GM18520 (cell line): ENCODE measurements at regions not wholly inside any gene's neighbourhood (a gene's known extent, or its start where the extent isn't known, plus 50 kb on each side); places are given as distances from the start of the nearest gene placed in this dataset.
"Not testable (repeated sequence)": the region's sequence is repeated elsewhere in the genome, so short reads cannot be mapped to it uniquely, and the experiment has no call there.

Experiments
- ATAC-seq: cut with Tn5 transposase; IDR thresholded peaks from one replicate; pipeline ENCODE4 v1.9.1; 2021; ENCODE audit not compliant: unreplicated experiment

DNA sequence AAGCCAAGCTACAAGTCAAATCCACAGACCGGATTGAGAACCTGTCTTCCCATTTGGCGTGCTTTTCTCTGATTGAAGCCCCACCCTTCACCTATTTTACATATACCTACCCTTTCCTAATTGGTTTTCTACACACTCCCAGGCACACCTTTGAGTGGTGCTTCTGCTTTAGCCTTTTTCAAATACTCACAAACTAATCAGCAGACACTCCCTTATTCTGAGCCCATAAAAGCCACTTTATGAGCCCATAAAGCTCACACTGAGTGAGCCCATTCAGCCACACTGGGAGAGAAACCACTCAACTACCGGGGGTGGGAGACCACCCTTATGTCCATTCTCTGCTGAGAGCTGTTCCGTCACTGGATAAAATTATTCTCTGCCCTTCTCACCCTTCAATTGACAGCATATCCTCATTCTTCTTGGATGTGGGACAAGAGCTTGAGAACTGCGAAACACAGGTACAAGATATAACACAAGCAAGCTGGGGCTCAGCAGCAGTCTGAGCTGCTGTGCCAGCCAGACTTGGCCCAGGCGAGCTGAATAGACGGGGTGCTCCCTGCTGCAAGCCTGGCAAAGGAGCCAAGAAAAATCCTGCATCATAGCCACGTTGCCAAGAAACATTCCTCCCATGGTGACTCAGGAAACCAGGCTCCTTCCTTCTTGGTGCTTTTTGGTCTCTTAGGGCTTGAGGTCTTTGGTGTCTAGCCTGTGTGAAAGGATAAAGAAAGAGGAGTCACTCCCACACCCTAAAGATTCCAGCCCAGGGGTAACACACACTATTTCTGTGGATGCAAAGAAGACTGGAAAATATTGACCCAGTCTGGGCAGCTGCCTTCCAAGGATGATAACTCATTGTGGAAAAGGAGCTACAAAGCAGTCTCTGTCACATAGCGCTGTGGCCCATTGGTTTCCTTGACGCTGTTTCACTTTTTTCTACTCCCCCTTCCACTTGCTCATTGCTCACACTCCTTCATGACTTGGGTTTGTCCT is 609.7 kb downstream of the MCTP2 start:
- ATAC-seq: no peak

GRCh38 chr15:94843060-94843459 is 611.7 kb downstream of the MCTP2 start:
- no peak for ATAC-seq

GRCh38 chr15:94844198-94844537 is 612.8 kb downstream of the MCTP2 start:
- ATAC-seq: no peak

DNA sequence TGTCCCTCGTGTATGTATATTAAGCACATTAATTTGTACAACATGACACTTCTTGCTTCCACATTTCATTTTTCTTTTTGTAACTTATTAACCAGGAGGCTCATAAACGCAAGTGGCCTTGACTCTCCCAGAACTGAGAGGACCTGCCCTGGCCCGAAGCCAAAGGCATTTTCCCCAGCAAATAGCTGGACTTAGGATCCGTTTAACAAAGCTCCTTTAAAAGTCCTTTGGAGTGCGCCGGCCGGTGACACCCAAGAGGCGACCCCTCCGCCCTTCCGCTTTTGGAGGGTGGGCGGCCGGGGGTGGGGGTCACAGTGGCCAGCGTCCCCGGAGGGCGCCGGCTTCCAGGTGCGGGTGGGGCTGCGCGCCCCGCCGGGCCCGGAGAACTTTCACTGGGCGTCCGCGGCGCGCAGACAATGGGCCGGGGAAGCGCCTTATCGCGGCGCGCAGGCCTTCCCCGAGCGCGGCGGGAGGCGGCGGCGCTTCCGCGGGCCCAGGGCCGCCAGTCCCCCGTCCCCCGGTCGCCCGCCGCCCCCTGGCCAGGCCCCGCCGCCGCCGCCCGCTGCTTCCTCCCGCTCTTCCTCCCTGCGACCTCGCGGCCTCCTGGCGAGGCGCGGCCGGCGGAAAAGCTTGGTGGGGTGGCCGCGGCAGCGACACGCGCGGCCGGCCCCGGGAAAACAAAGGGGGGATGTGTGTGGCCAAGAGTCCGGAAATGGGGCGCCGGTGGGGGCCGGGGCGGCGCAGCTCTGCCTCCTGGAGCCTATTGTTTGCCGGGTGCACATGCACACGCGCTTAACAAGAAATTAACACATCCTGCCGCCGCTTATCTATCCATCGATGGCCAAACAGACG is 613.4 kb downstream of the MCTP2 start:
- no peak for ATAC-seq

- ATAC-seq: no peak
Observed at GRCh38 chr15:94845390-94845716, 614.0 kb downstream of the MCTP2 start.

GRCh38 chr15:94847325-94847724 is 616.0 kb downstream of the MCTP2 start:
- ATAC-seq: no peak

- ATAC-seq: no peak
Observed at GRCh38 chr15:94848054-94848453, 616.7 kb downstream of the MCTP2 start.

DNA sequence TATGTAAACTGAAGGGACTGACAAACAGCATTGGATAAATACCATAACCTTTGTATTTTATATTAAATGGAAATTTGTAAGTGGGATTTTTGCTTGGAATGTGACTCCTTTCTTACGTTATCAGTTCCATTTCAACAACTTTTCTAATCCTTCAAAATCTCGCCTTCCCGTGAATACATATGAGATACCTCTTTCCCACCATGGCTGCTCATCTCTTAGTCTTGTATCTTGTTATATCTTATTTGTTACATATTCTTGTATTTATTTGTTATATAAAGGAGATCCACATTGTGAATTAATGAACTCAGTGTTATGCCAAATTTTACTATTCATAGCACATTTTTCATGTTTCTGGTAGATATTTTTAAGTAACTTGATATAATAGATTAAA is 623.7 kb downstream of the MCTP2 start:
- ATAC-seq: no peak

DNA sequence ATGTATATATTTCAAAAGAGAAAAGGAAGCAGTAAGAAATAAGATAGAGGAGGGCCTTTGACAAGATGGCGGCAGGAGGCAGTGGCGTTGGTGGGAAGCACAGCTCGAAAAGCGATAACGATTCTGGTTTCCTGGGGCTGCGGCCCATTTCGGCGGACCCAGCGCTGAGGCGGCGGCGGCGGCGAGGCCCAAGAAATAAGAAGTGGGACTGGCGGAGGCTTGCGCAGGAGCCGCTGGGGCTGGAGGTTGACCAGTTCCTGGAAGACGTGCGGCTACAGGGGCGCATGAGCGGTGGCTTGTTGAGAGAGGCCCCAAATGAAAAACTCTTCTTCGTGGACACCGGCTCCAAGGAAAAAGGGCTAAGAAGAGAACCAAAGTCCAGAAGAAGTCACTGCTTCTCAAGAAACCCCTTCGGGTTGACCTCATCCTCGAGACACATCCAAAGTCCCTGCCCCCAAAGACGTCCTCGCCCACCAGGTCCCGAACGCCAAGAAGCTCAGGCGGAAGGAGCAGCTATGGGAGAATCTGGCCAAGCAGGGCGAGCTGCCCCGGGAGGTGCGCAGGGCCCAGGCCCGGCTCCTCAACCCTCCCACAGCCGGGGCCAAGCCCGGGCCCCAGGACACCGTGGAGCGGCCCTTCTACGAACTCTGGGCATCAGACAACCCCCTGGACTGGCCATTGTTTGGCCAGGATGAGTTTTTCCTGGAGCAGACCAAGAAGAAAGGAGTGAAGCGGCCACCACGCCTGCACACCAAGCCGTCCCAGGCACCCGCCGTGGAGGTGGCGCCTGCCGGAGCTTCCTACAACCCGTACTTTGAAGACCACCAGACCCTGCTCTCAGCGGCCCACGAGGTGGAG is 624.3 kb downstream of the MCTP2 start:
- ATAC-seq: no peak

DNA sequence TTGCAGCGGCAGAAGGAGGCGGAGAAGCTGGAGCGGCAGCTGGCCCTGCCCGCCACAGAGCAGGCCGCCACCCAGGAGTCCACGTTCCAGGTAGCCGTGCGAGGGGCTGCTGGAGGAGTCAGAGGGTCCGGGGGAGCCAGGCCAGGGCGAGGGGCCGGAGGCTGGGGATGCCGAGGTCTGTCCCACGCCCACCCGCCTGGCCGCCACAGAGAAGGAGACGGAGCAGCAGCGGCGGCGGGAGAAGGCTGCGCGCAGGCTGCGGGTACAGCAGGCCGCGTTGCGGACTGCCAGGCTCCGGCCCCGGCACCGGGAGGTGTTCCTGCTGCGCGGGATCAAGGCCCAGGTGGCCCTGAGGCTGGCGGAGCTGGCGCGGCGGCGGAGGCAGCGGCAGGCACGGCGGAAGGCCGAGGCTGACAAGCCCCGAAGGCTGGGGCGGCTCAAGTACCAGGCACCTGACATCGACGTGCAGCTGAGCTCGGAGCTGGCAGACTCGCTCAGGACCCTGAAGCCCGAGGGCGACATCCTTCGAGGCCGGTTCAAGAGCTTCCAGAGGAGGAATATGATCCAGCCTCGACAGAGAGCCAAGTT is 625.0 kb downstream of the MCTP2 start:
- no peak for ATAC-seq

DNA sequence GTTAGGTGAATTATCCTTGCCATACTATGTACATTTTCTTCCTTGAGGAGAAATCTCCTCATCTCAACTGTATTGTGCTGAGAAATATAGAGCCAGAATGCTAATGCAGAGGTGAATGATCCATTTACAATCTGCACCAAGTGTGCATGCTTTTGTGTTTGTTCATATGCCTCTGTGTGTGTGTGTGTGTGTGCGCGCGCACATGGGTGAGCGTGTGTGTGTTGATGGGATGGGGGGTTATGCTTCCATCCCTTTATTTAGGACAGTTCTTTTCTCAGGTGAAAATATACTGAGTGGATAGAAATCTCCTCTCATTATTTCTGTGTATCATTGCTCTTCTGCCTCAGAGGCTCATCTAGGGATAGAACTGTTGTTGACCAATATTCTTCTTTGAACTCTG is 626.1 kb downstream of the MCTP2 start:
- no peak for ATAC-seq

GRCh38 chr15:94858011-94858410 is 626.6 kb downstream of the MCTP2 start:
- ATAC-seq: no peak

- no peak for ATAC-seq
Observed at GRCh38 chr15:94858449-94858848, 627.1 kb downstream of the MCTP2 start.

DNA sequence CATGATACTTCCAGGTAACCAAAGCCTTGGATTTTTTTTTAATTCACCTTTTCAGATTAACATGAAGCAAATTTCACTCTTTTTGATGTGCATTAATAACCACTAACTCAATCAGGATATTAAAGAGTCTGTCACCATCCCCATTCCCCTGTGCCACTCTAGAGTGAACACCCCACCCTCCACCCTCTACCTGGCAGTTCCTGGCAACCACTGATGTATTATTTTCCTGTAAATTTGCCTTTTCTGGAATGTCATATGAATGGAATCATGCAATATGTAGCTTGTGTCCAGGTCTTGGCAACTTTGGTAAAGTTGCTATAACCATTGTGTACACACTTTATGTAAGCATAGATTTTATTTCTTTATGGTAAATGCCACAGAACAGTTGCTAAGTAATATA is 627.6 kb downstream of the MCTP2 start:
- no peak for ATAC-seq

GRCh38 chr15:94864600-94864999 is 633.2 kb downstream of the MCTP2 start:
- no peak for ATAC-seq

- not testable (repeated sequence) for ATAC-seq
Observed at GRCh38 chr15:94868265-94868664, 636.9 kb downstream of the MCTP2 start.

DNA sequence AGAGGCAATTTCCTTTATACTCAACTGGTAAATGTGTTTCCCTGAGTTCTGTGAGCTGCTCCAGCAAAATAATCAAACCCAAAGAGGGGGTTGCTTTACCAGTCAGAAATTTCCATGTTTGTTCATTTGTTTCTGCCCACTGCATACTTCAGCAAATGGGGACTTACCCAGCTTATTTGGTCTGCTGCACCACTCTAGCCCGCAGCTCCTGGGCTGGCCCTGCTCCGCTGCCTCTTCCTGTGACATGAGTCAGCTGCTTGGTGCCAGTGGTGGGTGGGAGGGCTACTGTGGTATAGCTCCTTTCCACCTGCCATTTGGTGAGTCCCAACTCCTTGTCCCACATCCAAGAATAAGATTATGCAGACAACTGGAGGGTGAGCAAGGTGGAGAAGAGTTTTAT is 644.2 kb downstream of the MCTP2 start:
- no peak for ATAC-seq

DNA sequence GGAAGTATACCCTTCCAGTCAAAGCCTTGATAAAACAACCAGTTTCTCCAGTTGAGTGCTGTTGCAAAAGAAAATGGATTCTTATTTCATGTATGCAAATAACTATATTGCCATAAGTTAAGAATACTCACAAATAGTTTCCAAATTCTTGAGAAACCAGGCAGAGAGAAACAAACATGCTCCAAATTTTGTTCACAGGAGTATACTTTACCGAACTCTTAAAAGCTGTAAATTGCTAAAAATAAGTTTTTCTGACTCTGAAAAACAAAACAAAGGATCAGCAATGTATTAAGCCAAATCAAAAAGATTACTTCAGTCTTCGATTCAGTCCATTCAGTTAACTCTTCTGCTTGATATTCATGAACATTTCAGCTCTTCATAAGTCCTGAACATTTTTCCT is 646.5 kb downstream of the MCTP2 start:
- no peak for ATAC-seq

GRCh38 chr15:94882071-94882712 is 650.8 kb downstream of the MCTP2 start:
- no peak for ATAC-seq

DNA sequence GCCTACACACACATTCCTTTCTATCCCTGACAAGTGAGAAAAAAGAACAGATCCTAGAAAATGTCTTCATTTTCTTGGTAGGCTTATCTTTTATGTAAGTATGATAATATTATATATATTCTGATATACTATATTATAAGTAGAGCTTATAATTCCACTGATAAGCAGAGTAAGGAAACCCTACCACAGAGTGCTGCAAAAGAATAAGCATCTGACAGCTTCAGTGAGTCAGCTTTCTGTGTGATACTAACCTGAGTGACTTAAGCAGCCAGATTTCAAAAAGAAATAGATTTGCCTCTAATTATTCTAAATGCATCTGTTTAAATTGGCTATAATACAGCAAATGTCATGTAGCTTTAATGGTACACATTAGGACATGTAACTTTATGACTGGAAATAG is 656.0 kb downstream of the MCTP2 start:
- no peak for ATAC-seq
